SK-N-SH (cell line): ENCODE measurements at regions not wholly inside any gene's neighbourhood (a gene's known extent, or its start where the extent isn't known, plus 50 kb on each side); places are given as distances from the start of the nearest gene placed in this dataset.

Experiments used
- EZH2phosphoT487 ChIP-seq: fragments of 200-600 bp; sonication (generic); IDR thresholded peaks from 2 replicates; pipeline ENCODE4 v1.6.1; 2017; ENCODE audit warnings: low read depth, mixed run types, mild to moderate bottlenecking, antibody characterized with exemption, moderate library complexity, borderline replicate concordance
- GATA2 ChIP-seq: sonication (generic); formaldehyde crosslinking; IDR thresholded peaks from 2 replicates; pipeline ENCODE4 v1.5.0; 2020; ENCODE audit warnings: mild to moderate bottlenecking, missing genetic modification reagents
- NFIC ChIP-seq: IDR thresholded peaks from 2 replicates; pipeline ENCODE4 v1.4.0; 2012; ENCODE audit warnings: borderline replicate concordance
- POLR2AphosphoS5 ChIP-seq: IDR thresholded peaks from 2 replicates; pipeline ENCODE4 v1.6.1; 2012; ENCODE audit warnings: low read depth, low read length
- TF ChIP-seq, protein P1 (sequence below): fragments of 200-600 bp; sonication (generic); IDR thresholded peaks from 2 replicates; pipeline ENCODE4 v1.6.1; 2017; ENCODE audit warnings: antibody characterized with exemption, mild to moderate bottlenecking, moderate library complexity
- TF ChIP-seq, protein P2 (sequence below): IDR thresholded peaks from 2 replicates; pipeline ENCODE4 v1.6.1; 2012; ENCODE audit warnings: mild to moderate bottlenecking, low read depth, low read length, moderate library complexity
- TF ChIP-seq, protein P3 (sequence below): fragments of 150-350 bp; IDR thresholded peaks from 2 replicates; pipeline ENCODE4 v1.6.1; 2016; ENCODE audit warnings: mild to moderate bottlenecking, low read depth, low read length

DNA sequence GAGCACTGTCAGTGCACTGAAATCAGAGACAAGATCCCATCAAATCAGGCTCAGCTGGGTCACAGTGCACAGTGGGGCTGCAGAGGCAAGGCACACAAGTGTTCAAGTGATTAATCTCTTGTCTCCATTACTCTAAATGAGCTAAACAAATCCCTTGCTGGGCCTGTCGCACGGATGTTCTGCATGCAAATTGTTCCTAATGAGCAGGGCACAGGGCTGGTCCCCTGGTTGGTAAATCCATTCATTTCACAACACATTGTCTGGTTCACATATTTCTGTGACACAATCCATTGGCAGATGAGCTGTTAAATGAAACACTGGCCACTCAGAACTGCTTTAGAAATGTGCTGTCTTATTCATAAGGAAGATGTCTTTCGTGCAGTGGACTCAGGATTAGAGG lies 167.9 kb upstream of the BRINP1 start:
- TF ChIP-seq, protein P1, sequence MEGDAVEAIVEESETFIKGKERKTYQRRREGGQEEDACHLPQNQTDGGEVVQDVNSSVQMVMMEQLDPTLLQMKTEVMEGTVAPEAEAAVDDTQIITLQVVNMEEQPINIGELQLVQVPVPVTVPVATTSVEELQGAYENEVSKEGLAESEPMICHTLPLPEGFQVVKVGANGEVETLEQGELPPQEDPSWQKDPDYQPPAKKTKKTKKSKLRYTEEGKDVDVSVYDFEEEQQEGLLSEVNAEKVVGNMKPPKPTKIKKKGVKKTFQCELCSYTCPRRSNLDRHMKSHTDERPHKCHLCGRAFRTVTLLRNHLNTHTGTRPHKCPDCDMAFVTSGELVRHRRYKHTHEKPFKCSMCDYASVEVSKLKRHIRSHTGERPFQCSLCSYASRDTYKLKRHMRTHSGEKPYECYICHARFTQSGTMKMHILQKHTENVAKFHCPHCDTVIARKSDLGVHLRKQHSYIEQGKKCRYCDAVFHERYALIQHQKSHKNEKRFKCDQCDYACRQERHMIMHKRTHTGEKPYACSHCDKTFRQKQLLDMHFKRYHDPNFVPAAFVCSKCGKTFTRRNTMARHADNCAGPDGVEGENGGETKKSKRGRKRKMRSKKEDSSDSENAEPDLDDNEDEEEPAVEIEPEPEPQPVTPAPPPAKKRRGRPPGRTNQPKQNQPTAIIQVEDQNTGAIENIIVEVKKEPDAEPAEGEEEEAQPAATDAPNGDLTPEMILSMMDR = no peak
- TF ChIP-seq GATA2 (CRISPR knock-in tag) (no peak), EZH2phosphoT487 (no peak), NFIC (no peak), POLR2AphosphoS5 (no peak)
- TF ChIP-seq, protein P2, sequence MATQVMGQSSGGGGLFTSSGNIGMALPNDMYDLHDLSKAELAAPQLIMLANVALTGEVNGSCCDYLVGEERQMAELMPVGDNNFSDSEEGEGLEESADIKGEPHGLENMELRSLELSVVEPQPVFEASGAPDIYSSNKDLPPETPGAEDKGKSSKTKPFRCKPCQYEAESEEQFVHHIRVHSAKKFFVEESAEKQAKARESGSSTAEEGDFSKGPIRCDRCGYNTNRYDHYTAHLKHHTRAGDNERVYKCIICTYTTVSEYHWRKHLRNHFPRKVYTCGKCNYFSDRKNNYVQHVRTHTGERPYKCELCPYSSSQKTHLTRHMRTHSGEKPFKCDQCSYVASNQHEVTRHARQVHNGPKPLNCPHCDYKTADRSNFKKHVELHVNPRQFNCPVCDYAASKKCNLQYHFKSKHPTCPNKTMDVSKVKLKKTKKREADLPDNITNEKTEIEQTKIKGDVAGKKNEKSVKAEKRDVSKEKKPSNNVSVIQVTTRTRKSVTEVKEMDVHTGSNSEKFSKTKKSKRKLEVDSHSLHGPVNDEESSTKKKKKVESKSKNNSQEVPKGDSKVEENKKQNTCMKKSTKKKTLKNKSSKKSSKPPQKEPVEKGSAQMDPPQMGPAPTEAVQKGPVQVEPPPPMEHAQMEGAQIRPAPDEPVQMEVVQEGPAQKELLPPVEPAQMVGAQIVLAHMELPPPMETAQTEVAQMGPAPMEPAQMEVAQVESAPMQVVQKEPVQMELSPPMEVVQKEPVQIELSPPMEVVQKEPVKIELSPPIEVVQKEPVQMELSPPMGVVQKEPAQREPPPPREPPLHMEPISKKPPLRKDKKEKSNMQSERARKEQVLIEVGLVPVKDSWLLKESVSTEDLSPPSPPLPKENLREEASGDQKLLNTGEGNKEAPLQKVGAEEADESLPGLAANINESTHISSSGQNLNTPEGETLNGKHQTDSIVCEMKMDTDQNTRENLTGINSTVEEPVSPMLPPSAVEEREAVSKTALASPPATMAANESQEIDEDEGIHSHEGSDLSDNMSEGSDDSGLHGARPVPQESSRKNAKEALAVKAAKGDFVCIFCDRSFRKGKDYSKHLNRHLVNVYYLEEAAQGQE = no peak
- TF ChIP-seq, protein P3, sequence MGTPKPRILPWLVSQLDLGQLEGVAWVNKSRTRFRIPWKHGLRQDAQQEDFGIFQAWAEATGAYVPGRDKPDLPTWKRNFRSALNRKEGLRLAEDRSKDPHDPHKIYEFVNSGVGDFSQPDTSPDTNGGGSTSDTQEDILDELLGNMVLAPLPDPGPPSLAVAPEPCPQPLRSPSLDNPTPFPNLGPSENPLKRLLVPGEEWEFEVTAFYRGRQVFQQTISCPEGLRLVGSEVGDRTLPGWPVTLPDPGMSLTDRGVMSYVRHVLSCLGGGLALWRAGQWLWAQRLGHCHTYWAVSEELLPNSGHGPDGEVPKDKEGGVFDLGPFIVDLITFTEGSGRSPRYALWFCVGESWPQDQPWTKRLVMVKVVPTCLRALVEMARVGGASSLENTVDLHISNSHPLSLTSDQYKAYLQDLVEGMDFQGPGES = no peak
